Osteoblast (primary cell): ENCODE measurements at regions not wholly inside any gene's neighbourhood (a gene's known extent, or its start where the extent isn't known, plus 50 kb on each side); places are given as distances from the start of the nearest gene placed in this dataset.

Experiments used
- DNase-seq: peaks from one replicate; pipeline ENCODE4 v3.0.0; 2011; ENCODE audit warnings: low spot score, mixed read lengths; ENCODE audit not compliant: insufficient read length; ENCODE audit errors: missing footprints
- H2AFZ ChIP-seq: 2 replicates; pipeline ENCODE4 v1.6.0; 2011; ENCODE audit warnings: mild to moderate bottlenecking, low read length
- H3K27ac ChIP-seq: 2 replicates; pipeline ENCODE4 v1.5.1; 2011; ENCODE audit warnings: mild to moderate bottlenecking, low read depth, low read length, moderate library complexity
- H3K27me3 ChIP-seq: 2 replicates; pipeline ENCODE4 v1.6.0; 2012; ENCODE audit warnings: mild to moderate bottlenecking, control low read depth, inconsistent platforms, low read length, moderate library complexity; ENCODE audit not compliant: insufficient read depth
- H3K36me3 ChIP-seq: 2 replicates; pipeline ENCODE4 v1.5.1; 2011; ENCODE audit warnings: mild to moderate bottlenecking, low read length, control low read depth, moderate library complexity; ENCODE audit not compliant: insufficient read depth
- H3K4me1 ChIP-seq: 2 replicates; pipeline ENCODE4 v1.5.1; 2011; ENCODE audit warnings: mild to moderate bottlenecking, low read length, control low read depth, moderate library complexity; ENCODE audit not compliant: insufficient read depth
- H3K4me2 ChIP-seq: 2 replicates; pipeline ENCODE4 v1.6.0; 2011; ENCODE audit warnings: mild to moderate bottlenecking, low read length; ENCODE audit not compliant: insufficient read depth
- H3K4me3 ChIP-seq: fragments of 200-600 bp; sonication (generic); 3 replicates; pipeline ENCODE4 v1.5.1; 2012; ENCODE audit warnings: mild to moderate bottlenecking, low read length, inconsistent platforms; ENCODE audit not compliant: insufficient read depth
- H3K79me2 ChIP-seq: 2 replicates; pipeline ENCODE4 v1.6.0; 2012; ENCODE audit warnings: mild to moderate bottlenecking, low read length, control low read depth, inconsistent platforms; ENCODE audit not compliant: insufficient read depth
- H3K9me3 ChIP-seq: 2 replicates; pipeline ENCODE4 v1.5.1; 2011; ENCODE audit warnings: low read depth, low read length, control low read depth
- H4K20me1 ChIP-seq: 2 replicates; pipeline ENCODE4 v1.6.0; 2012; ENCODE audit warnings: mild to moderate bottlenecking, low read length, control low read depth; ENCODE audit not compliant: insufficient read depth
- TF ChIP-seq, protein P1 (sequence below): IDR thresholded peaks from 2 replicates; pipeline ENCODE4 v1.5.1; 2011; ENCODE audit warnings: mild to moderate bottlenecking, low read depth, low read length, moderate library complexity; ENCODE audit errors: extremely low read depth

- no peak for DNase-seq
- TF ChIP-seq, protein P1, sequence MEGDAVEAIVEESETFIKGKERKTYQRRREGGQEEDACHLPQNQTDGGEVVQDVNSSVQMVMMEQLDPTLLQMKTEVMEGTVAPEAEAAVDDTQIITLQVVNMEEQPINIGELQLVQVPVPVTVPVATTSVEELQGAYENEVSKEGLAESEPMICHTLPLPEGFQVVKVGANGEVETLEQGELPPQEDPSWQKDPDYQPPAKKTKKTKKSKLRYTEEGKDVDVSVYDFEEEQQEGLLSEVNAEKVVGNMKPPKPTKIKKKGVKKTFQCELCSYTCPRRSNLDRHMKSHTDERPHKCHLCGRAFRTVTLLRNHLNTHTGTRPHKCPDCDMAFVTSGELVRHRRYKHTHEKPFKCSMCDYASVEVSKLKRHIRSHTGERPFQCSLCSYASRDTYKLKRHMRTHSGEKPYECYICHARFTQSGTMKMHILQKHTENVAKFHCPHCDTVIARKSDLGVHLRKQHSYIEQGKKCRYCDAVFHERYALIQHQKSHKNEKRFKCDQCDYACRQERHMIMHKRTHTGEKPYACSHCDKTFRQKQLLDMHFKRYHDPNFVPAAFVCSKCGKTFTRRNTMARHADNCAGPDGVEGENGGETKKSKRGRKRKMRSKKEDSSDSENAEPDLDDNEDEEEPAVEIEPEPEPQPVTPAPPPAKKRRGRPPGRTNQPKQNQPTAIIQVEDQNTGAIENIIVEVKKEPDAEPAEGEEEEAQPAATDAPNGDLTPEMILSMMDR: no peak
- no peak overlapping the region for H3K4me2 ChIP-seq
These were observed 1644.4 kb downstream of the FAM181B start for GRCh38 chr11:81089242-81089641.

DNA sequence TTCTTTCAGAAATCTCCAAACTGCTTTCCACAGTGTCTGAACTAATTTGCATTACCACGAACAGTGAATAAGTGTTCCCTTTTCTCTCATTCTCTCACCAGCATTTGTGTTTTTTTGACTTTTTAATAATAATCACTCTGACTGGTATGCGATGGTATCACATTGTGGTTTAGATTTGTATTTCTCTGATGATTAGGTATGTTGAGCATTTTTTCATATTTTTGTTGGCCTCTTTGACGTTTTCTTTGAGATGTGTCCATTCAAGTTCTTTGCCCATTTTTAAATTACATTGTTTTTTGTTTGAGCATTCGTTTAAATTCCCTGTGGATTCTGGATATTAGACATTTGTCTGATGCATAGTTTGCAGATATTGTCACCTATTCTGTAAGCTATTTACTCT is 1639.6 kb upstream of the TENM4 start:
- Histone ChIP-seq H3K4me2 (no peak overlapping the region), H4K20me1 (no peaks in the 10 kb centered on the region), H3K27me3 (no peaks in the 10 kb centered on the region), H3K9me3 (no peaks in the 10 kb centered on the region), H2AFZ (no peak overlapping the region), H3K4me3 (no peak overlapping the region), H3K36me3 (no peaks in the 10 kb centered on the region), H3K27ac (no peak overlapping the region), H3K79me2 (no peaks in the 10 kb centered on the region), H3K4me1 (no peaks in the 10 kb centered on the region)
- TF ChIP-seq, protein P1: no peak
- no peak for DNase-seq

More at GRCh38 chr11:81089242-81089641, 1644.4 kb downstream of the FAM181B start:
- Histone ChIP-seq H4K20me1 (no peaks in the 10 kb centered on the region), H3K4me3 (no peak overlapping the region), H2AFZ (no peak overlapping the region), H3K27me3 (no peaks in the 10 kb centered on the region), H3K27ac (no peak overlapping the region), H3K36me3 (no peaks in the 10 kb centered on the region), H3K79me2 (no peaks in the 10 kb centered on the region), H3K4me1 (no peaks in the 10 kb centered on the region), H3K9me3 (no peaks in the 10 kb centered on the region)

- Histone ChIP-seq H3K27ac (no peak overlapping the region), H3K4me1 (no peaks in the 10 kb centered on the region), H3K36me3 (no peaks in the 10 kb centered on the region), H3K9me3 (no peaks in the 10 kb centered on the region), H3K27me3 (no peaks in the 10 kb centered on the region), H2AFZ (no peak overlapping the region), H3K4me3 (no peak overlapping the region), H4K20me1 (no peaks in the 10 kb centered on the region), H3K79me2 (no peaks in the 10 kb centered on the region), H3K4me2 (no peak overlapping the region)
- TF ChIP-seq, protein P1: no peak
- no peak for DNase-seq
These were observed 1631.4 kb upstream of the TENM4 start for GRCh38 chr11:81072273-81072672.

DNA sequence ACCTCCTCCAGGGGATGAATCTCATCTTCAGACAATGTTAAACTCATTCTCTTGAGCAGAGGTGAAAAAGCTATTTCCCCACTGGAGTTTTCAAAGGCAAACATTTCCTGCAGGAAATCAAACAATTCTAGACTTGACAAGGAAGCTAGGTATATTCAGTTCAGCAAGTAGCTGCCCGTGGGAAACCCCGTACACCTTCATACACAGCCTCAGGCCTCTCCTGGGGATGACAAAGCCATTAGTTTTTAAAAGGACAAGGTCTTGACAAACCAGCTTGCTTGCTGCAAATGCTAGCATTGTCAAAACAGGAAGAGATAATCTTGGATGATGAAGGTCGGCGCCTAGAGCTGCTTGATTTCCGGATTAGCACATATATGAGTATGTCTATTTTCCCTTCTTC is 1630.8 kb upstream of the TENM4 start:
- Histone ChIP-seq H2AFZ (no peak overlapping the region), H3K79me2 (no peaks in the 10 kb centered on the region), H3K27ac (no peak overlapping the region), H3K4me1 (no peaks in the 10 kb centered on the region), H3K9me3 (no peaks in the 10 kb centered on the region), H4K20me1 (no peaks in the 10 kb centered on the region), H3K4me2 (no peak overlapping the region), H3K4me3 (no peak overlapping the region), H3K36me3 (no peaks in the 10 kb centered on the region), H3K27me3 (no peaks in the 10 kb centered on the region)
- DNase-seq: no peak
- TF ChIP-seq, protein P1: no peak
